Stomach (tissue), 8 donors: ENCODE measurements at regions not wholly inside any gene's neighbourhood (a gene's known extent, or its start where the extent isn't known, plus 50 kb on each side); places are given as distances from the start of the nearest gene placed in this dataset.

Source experiments
- DNase-seq, 2 donors: peaks; one replicate each; pipeline versions ENCODE4 v3.0.0 to v3.0.0-alpha.2; 2013 to 2019
- H3K27ac ChIP-seq, 5 donors: fragments of 200-600 bp in 4 of 5; sonication (generic) in 4 of 5; one replicate each; pipeline ENCODE4 v1.5.1; 2013 to 2019; ENCODE audit warnings: mild to moderate bottlenecking in 1 of 5, moderate library complexity in 1 of 5
- H3K27me3 ChIP-seq, 3 donors: fragments of 200-600 bp; sonication (generic); one replicate each; pipeline ENCODE4 v1.5.1; 2017 to 2019; ENCODE audit warnings: mixed run types in 1 of 3
- H3K36me3 ChIP-seq, 4 donors: fragments of 200-600 bp; sonication (generic); 1 replicate in 3 of 4; 2 replicates in 1 of 4; pipeline ENCODE4 v1.5.1; 2016 to 2019
- H3K4me1 ChIP-seq, 4 donors: fragments of 200-600 bp; sonication (generic); one replicate each; pipeline ENCODE4 v1.5.1; 2016 to 2019
- H3K4me3 ChIP-seq, 4 donors: fragments of 200-600 bp; sonication (generic) in 3 of 4; one replicate each; pipeline ENCODE4 v1.5.1; 2016 to 2019; ENCODE audit warnings: mild to moderate bottlenecking in 1 of 4
- H3K9me3 ChIP-seq, 4 donors: fragments of 200-600 bp; sonication (generic); one replicate each; pipeline ENCODE4 v1.5.1; 2016 to 2019
- EP300 ChIP-seq: sonication (generic); formaldehyde crosslinking; IDR thresholded peaks from one replicate; pipeline ENCODE4 v1.6.1; 2017; ENCODE audit warnings: antibody characterized with exemption
- POLR2A ChIP-seq, 4 donors: fragments of 450-650 bp; IDR thresholded peaks; one replicate each; pipeline ENCODE4 v1.6.1; 2016; ENCODE audit warnings: antibody characterized with exemption in 4 of 4, control low read depth in 2 of 4, mild to moderate bottlenecking in 1 of 4, moderate library complexity in 1 of 4
- POLR2AphosphoS5 ChIP-seq, 3 donors: sonication (generic); formaldehyde crosslinking; IDR thresholded peaks; one replicate each; pipeline ENCODE4 v1.6.1; 2016; ENCODE audit warnings: antibody characterized with exemption in 3 of 3
- WGBS, 5 donors: extraction: QIAGEN DNeasy Blood & Tissue Kit in 3 of 5; methylation state at CpG; one replicate each; pipeline versions ENCODE4 v1.1.5 to v1.1.7; 2013 to 2018; 5-methylcytosine and 5-hydroxymethylcytosine counted together
- intact Hi-C: fragments of 100-400 bp; cut with DNase I; formaldehyde crosslinking; loops from one replicate; pipeline ENCODE4 v1.15.1; 2023; ENCODE audit warnings: low total_unique reads
- TF ChIP-seq, protein P1 (sequence below), 7 experiments: fragments of 450-650 bp in 4 of 7; fragments of 200-600 bp in 3 of 7; sonication (generic) in 3 of 7; IDR thresholded peaks; one replicate each; pipeline ENCODE4 v1.5.1; 2016 to 2019; ENCODE audit warnings: antibody characterized with exemption in 7 of 7, control low read depth in 2 of 7, mild to moderate bottlenecking in 1 of 7
- donor health status: healthy with polysubstance abuse.
- donor health status: Bipolar disorder and iron deficiency.
- donor health status: healthy.

DNA sequence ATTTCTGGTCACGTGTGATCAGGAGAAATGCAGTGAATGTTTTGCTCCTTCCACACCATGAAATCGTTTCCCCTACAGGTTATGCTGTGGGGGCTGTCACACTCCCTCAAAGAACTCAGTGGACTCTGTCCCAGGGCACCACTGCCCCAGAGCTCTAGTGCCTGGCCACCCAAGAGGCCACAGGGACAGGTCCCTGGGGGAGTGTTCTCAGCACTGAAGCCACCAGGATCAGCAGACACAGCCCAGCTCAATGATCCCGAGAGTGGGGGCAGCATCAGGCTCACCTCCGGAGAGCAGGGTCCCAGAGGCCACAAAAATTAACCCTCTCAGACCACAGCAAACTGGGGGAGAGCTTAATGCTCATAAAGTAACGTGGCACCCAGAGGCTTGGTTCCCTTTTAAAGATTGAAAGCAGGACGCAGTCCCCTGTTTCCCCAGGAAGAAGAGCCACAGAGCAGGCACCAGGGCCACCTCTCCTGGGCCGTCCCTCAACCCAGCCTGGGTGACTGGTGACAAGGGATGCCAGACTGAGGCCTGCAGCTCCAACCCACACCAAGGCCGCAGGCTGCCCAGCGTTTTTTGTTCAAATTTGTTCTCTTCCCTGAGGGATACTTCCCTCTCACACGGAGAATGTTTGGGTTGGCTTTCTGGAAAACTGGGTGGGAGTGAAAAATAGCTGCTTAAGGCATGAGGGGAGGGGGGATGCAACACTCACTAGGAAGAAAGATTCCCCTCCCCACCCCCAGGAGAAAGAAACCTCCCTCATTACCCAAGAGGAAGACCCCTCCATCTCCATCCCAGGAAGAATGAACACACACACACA, 123.3 kb upstream of the IGF1R start:
- H3K4me1 ChIP-seq, result peaks cover 0 to 9% (median 0%) of the 10 kb centered on the region in 4 donors
- no peaks in the 10 kb centered on the region for H3K9me3 ChIP-seq
- H3K36me3 ChIP-seq, result no peaks in the 10 kb centered on the region
- peak in 1 of 2 donors; percentile 51 for DNase-seq
- H3K27me3 ChIP-seq, result no peaks in the 10 kb centered on the region
- H3K4me3 ChIP-seq, result no peak overlapping the region
- 65 to 76% (median 71%) methylated on average over 10 of the region's 10 CpGs for WGBS, 5 donors
- peak overlapping the region in 1 of 5 donors; percentile 24 for H3K27ac ChIP-seq
- no peak for TF ChIP-seq EP300
- no peak for TF ChIP-seq POLR2AphosphoS5 (IDR thresholded peaks at IDR 0.05)
- TF ChIP-seq, protein P1, sequence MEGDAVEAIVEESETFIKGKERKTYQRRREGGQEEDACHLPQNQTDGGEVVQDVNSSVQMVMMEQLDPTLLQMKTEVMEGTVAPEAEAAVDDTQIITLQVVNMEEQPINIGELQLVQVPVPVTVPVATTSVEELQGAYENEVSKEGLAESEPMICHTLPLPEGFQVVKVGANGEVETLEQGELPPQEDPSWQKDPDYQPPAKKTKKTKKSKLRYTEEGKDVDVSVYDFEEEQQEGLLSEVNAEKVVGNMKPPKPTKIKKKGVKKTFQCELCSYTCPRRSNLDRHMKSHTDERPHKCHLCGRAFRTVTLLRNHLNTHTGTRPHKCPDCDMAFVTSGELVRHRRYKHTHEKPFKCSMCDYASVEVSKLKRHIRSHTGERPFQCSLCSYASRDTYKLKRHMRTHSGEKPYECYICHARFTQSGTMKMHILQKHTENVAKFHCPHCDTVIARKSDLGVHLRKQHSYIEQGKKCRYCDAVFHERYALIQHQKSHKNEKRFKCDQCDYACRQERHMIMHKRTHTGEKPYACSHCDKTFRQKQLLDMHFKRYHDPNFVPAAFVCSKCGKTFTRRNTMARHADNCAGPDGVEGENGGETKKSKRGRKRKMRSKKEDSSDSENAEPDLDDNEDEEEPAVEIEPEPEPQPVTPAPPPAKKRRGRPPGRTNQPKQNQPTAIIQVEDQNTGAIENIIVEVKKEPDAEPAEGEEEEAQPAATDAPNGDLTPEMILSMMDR (IDR thresholded peaks at IDR 0.05), result no peak
- no peak for TF ChIP-seq POLR2A (IDR thresholded peaks at IDR 0.05)
- intact Hi-C loops, result loop anchor here (10.0 kb wide), 1 partner anchor 320 kb away; no protein-coding TSS in a partner anchor

DNA sequence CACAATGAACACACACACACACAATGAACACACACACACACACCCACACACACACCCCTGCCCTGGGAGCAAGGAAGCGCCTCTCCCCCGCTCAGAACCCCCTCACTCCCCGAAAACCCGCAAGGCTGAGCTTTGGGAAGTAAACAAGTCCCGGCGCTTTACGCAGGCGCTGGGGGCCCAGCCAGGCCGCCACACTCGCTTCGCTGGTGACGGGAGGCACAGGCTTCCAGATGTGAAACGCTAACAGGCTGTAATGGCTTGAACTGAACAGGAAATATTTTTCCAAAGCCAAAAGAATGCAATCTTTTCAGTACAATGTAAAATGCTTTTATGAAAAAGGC, 122.7 kb upstream of the IGF1R start:
- Histone ChIP-seq H3K36me3 (no peaks in the 10 kb centered on the region), H3K27me3 (no peaks in the 10 kb centered on the region), H3K9me3 (no peaks in the 10 kb centered on the region), H3K27ac (peak overlapping the region in 1 of 5 donors; percentile 24), H3K4me1 (peaks cover 0 to 9% (median 0%) of the 10 kb centered on the region in 4 donors), H3K4me3 (no peak overlapping the region)
- TF ChIP-seq POLR2A (IDR thresholded peaks at IDR 0.05) (no peak), POLR2AphosphoS5 (IDR thresholded peaks at IDR 0.05) (no peak), EP300 (no peak)
- TF ChIP-seq, protein P1 (IDR thresholded peaks at IDR 0.05), result no peak
- WGBS, 5 donors, result 37 to 65% (median 49%) methylated on average over 12 to 13 of the region's 13 CpGs
- DNase-seq, result peak in 1 of 2 donors; percentile 84
- intact Hi-C loops, result loop anchor here (10.0 kb wide), 1 partner anchor 319 kb away; no protein-coding TSS in a partner anchor

DNA sequence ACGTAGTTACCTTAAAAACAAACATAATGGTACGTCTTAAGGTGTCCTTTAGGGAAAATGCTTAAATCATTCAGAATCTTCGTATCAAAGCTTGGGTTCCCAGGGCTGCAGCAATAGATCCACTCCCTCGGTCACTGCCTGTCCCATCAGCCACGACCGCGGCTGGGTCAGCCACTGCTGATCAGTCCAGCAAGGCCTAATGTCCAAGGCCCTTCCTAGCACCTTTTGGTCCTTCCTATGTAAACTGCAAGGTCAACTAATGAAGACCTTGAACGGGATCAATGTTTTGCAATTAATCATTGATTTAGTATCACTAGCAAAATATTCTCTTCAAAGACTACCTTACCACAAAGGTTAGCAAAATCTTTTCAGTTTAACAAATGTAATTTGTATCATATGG, 122.2 kb upstream of the IGF1R start:
- TF ChIP-seq POLR2A (IDR thresholded peaks at IDR 0.05) (no peak), POLR2AphosphoS5 (IDR thresholded peaks at IDR 0.05) (no peak), EP300 (no peak)
- TF ChIP-seq, protein P1 (IDR thresholded peaks at IDR 0.05), result no peak
- intact Hi-C loops, result loop anchor here (10.0 kb wide), 1 partner anchor 319 kb away; no protein-coding TSS in a partner anchor
- no peaks in the 10 kb centered on the region for H3K36me3 ChIP-seq
- no peak for DNase-seq
- H3K4me3 ChIP-seq, result no peak overlapping the region
- 78 to 91% (median 87%) methylated on average over 8 of the region's 8 CpGs for WGBS, 5 donors
- H3K27ac ChIP-seq, result no peak overlapping the region
- no peaks in the 10 kb centered on the region for H3K27me3 ChIP-seq
- no peaks in the 10 kb centered on the region for H3K9me3 ChIP-seq
- H3K4me1 ChIP-seq, result peaks cover 0 to 9% (median 0%) of the 10 kb centered on the region in 4 donors

DNA sequence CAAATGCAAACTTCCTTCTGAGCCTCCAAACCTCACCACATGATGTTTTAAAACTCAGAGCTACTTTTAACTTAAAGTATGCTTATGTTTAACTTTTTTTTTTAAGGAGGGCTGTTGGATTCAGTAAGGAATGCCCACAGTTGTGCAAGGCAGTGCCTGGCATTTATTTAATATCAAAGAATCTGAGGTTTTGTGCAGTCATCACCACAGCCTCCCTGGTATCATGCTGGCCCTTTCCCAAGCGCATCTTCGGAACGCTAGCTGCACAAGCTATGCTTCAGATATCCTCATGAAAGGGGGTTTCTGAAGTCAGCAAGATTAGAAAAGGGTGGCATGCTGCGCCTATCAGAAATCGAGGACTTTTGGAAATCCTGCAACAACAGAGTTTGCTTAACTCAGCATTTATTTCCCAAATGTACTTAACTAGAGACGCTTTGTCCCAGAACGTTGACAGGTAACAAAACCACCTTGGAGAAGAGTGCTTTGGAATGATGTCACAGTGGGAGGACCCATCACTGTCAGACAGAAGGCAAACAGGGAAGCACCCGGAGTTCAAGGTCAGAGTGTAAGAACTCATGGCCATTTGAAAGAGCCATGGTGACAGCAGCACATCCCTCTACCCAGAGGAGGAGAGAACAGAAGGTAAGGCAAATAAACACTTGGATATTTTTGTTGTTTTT, 120.2 kb upstream of the IGF1R start:
- Histone ChIP-seq H3K27me3 (no peaks in the 10 kb centered on the region), H3K4me3 (no peak overlapping the region), H3K4me1 (peaks cover 0 to 9% (median 0%) of the 10 kb centered on the region in 4 donors), H3K9me3 (no peaks in the 10 kb centered on the region), H3K27ac (no peak overlapping the region), H3K36me3 (no peaks in the 10 kb centered on the region)
- no peak for DNase-seq
- 69 to 84% (median 74%) methylated on average over 8 of the region's 8 CpGs for WGBS, 5 donors
- TF ChIP-seq POLR2AphosphoS5 (IDR thresholded peaks at IDR 0.05) (no peak), POLR2A (IDR thresholded peaks at IDR 0.05) (no peak)
- TF ChIP-seq, protein P1 (IDR thresholded peaks at IDR 0.05), result no peak
- intact Hi-C loops, result loop anchor here (10.0 kb wide), 1 partner anchor 317 kb away; no protein-coding TSS in a partner anchor
